OCI-LY1 (cell line): ENCODE measurements at regions not wholly inside any gene's neighbourhood (a gene's known extent, or its start where the extent isn't known, plus 50 kb on each side); places are given as distances from the start of the nearest gene placed in this dataset.

Experiments
- H2AFZ ChIP-seq: fragments of 200-600 bp; sonication (generic), shearing (Covaris generic); 2 replicates; pipeline ENCODE4 v1.6.0; 2014; ENCODE audit warnings: antibody characterized with exemption, mild to moderate bottlenecking, low read length
- H3F3A ChIP-seq: fragments of 200-600 bp; sonication (generic), shearing (Covaris generic); 2 replicates; pipeline ENCODE4 v1.6.0; 2014; ENCODE audit warnings: mild to moderate bottlenecking, antibody characterized with exemption, low read length, moderate library complexity; ENCODE audit not compliant: insufficient read depth
- H3K27ac ChIP-seq: fragments of 200-600 bp; sonication (generic); 2 replicates; pipeline ENCODE4 v1.5.1; 2014; ENCODE audit warnings: low read length, mixed run types, mild to moderate bottlenecking, low read depth; ENCODE audit not compliant: poor library complexity, severe bottlenecking
- H3K27me3 ChIP-seq: fragments of 200-600 bp; sonication (generic); 2 replicates; pipeline ENCODE4 v1.6.0; 2014; ENCODE audit warnings: antibody characterized with exemption, mild to moderate bottlenecking, low read length, moderate library complexity; ENCODE audit not compliant: insufficient read depth
- H3K36me3 ChIP-seq: fragments of 200-600 bp; sonication (generic); 2 replicates; pipeline ENCODE4 v1.6.1; 2014; ENCODE audit warnings: mild to moderate bottlenecking, antibody characterized with exemption, low read length, moderate library complexity, mixed read lengths; ENCODE audit not compliant: insufficient read depth
- H3K4me1 ChIP-seq: fragments of 200-600 bp; sonication (generic); 2 replicates; pipeline ENCODE4 v1.5.1; 2014; ENCODE audit warnings: mild to moderate bottlenecking, low read length, moderate library complexity; ENCODE audit not compliant: insufficient read depth, severe bottlenecking
- H3K4me2 ChIP-seq: fragments of 200-600 bp; sonication (generic), shearing (Covaris generic); 2 replicates; pipeline ENCODE4 v1.6.1; 2014; ENCODE audit warnings: low read length
- H3K4me3 ChIP-seq: fragments of 200-600 bp; sonication (generic); 2 replicates; pipeline ENCODE4 v1.5.1; 2014; ENCODE audit warnings: low read length, low read depth, mild to moderate bottlenecking, mixed read lengths; ENCODE audit not compliant: poor library complexity, severe bottlenecking
- H3K79me2 ChIP-seq: fragments of 200-600 bp; shearing (Covaris generic); 2 replicates; pipeline ENCODE4 v1.6.1; 2016; ENCODE audit warnings: mixed run types, low read length, mixed read lengths; ENCODE audit not compliant: insufficient read depth
- H3K9ac ChIP-seq: fragments of 200-600 bp; sonication (generic), shearing (Covaris generic); 2 replicates; pipeline ENCODE4 v1.6.1; 2014; ENCODE audit warnings: mild to moderate bottlenecking, low read length, mixed read lengths
- H3K9me2 ChIP-seq: fragments of 200-600 bp; sonication (generic), shearing (Covaris generic); 2 replicates; pipeline ENCODE4 v1.6.1; 2014; ENCODE audit warnings: low read depth, mild to moderate bottlenecking, low read length, mixed read lengths
- H3K9me3 ChIP-seq: fragments of 200-600 bp; shearing (Covaris generic); 2 replicates; pipeline ENCODE4 v1.6.1; 2014; ENCODE audit warnings: low read length, mixed read lengths
- H4K20me1 ChIP-seq: fragments of 200-600 bp; sonication (generic), shearing (Covaris generic); 2 replicates; pipeline ENCODE4 v1.6.0; 2016; ENCODE audit warnings: mild to moderate bottlenecking, low read length; ENCODE audit not compliant: insufficient read depth
- EZH2 ChIP-seq: fragments of 200-600 bp; sonication (generic), shearing (Covaris generic); IDR thresholded peaks from 2 replicates; pipeline ENCODE4 v1.8.0; 2017; ENCODE audit warnings: borderline replicate concordance, mixed run types, mild to moderate bottlenecking, antibody characterized with exemption, low read length, moderate library complexity, mixed read lengths
- TF ChIP-seq, protein P1 (sequence below): fragments of 200-600 bp; sonication (generic), shearing (Covaris generic); IDR thresholded peaks from 2 replicates; pipeline ENCODE4 v1.5.1; 2017; ENCODE audit warnings: mild to moderate bottlenecking, antibody characterized with exemption, low read length, moderate library complexity, mixed read lengths

GRCh38 chr20:24873025-24873620 is 75.9 kb upstream of the CST7 start:
- Histone ChIP-seq H3K36me3 (no peaks in the 10 kb centered on the region), H3K4me3 (no peak overlapping the region), H3F3A (no peaks in the 10 kb centered on the region), H3K9ac (no peak overlapping the region), H3K4me2 (no peak overlapping the region), H3K4me1 (no peaks in the 10 kb centered on the region), H3K27ac (no peak overlapping the region), H4K20me1 (no peaks in the 10 kb centered on the region), H3K9me2 (no peaks in the 10 kb centered on the region), H3K79me2 (no peaks in the 10 kb centered on the region), H3K9me3 (no peaks in the 10 kb centered on the region), H2AFZ (no peak overlapping the region), H3K27me3 (0 out of 2 replicates have a peak, but pooled peaks cover 3% of the 10 kb centered on the region)
- no peak for TF ChIP-seq EZH2
- TF ChIP-seq, protein P1, sequence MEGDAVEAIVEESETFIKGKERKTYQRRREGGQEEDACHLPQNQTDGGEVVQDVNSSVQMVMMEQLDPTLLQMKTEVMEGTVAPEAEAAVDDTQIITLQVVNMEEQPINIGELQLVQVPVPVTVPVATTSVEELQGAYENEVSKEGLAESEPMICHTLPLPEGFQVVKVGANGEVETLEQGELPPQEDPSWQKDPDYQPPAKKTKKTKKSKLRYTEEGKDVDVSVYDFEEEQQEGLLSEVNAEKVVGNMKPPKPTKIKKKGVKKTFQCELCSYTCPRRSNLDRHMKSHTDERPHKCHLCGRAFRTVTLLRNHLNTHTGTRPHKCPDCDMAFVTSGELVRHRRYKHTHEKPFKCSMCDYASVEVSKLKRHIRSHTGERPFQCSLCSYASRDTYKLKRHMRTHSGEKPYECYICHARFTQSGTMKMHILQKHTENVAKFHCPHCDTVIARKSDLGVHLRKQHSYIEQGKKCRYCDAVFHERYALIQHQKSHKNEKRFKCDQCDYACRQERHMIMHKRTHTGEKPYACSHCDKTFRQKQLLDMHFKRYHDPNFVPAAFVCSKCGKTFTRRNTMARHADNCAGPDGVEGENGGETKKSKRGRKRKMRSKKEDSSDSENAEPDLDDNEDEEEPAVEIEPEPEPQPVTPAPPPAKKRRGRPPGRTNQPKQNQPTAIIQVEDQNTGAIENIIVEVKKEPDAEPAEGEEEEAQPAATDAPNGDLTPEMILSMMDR: no peak

GRCh38 chr20:24875078-24875477 is 74.0 kb upstream of the CST7 start:
- no peaks in the 10 kb centered on the region for H3K36me3 ChIP-seq
- no peaks in the 10 kb centered on the region for H3K79me2 ChIP-seq
- no peaks in the 10 kb centered on the region for H4K20me1 ChIP-seq
- H3F3A ChIP-seq: no peaks in the 10 kb centered on the region
- H3K9me2 ChIP-seq: no peaks in the 10 kb centered on the region
- no peak overlapping the region for H3K9ac ChIP-seq
- no peak overlapping the region for H3K4me3 ChIP-seq
- H3K4me2 ChIP-seq: no peak overlapping the region
- 0 out of 2 replicates have a peak, but pooled peaks cover 3% of the 10 kb centered on the region for H3K27me3 ChIP-seq
- no peak overlapping the region for H3K27ac ChIP-seq
- no peaks in the 10 kb centered on the region for H3K9me3 ChIP-seq
- TF ChIP-seq, protein P1: no peak
- no peak for TF ChIP-seq EZH2
- H3K4me1 ChIP-seq: no peaks in the 10 kb centered on the region
- no peak overlapping the region for H2AFZ ChIP-seq

GRCh38 chr20:24877652-24878051 is 71.4 kb upstream of the CST7 start:
- no peak for TF ChIP-seq EZH2
- TF ChIP-seq, protein P1: no peak
- no peak overlapping the region for H3K4me2 ChIP-seq
- H3K4me3 ChIP-seq: no peak overlapping the region

More at GRCh38 chr20:24877652-24878051, 71.4 kb upstream of the CST7 start:
- Histone ChIP-seq H3K27ac (no peak overlapping the region), H2AFZ (no peak overlapping the region), H3K9me2 (no peaks in the 10 kb centered on the region), H3F3A (no peaks in the 10 kb centered on the region), H3K79me2 (no peaks in the 10 kb centered on the region), H3K27me3 (no peaks in the 10 kb centered on the region), H3K9ac (no peak overlapping the region), H3K36me3 (no peaks in the 10 kb centered on the region), H3K9me3 (no peaks in the 10 kb centered on the region), H4K20me1 (no peaks in the 10 kb centered on the region), H3K4me1 (no peaks in the 10 kb centered on the region)
